Astrocyte of the cerebellum (primary cell): ENCODE measurements at regions not wholly inside any gene's neighbourhood (a gene's known extent, or its start where the extent isn't known, plus 50 kb on each side); places are given as distances from the start of the nearest gene placed in this dataset.

Experiments used
- DNase-seq: peaks from one replicate; pipeline ENCODE4 v3.0.0-alpha.2; 2011; ENCODE audit warnings: low read depth
- H3K4me3 ChIP-seq: 2 replicates; pipeline ENCODE4 v1.5.1; 2011; ENCODE audit warnings: mild to moderate bottlenecking, low read depth, low read length, moderate library complexity
- CTCF ChIP-seq: IDR thresholded peaks from 2 replicates; pipeline ENCODE4 v1.5.1; 2012; ENCODE audit warnings: low read length, low read depth, moderate library complexity, mild to moderate bottlenecking; ENCODE audit errors: missing control alignments
- in situ Hi-C: cut with HindIII; loops from 2 replicates; pipeline ENCODE4 v1.10.0; 2017; ENCODE audit warnings: low sequenced_read_pairs

- no peak for DNase-seq
- in situ Hi-C loops: no loop called here
- H3K4me3 ChIP-seq: no peak overlapping the region
- TF ChIP-seq CTCF: no peak
Observed at GRCh38 chr3:182315313-182315712, 478.0 kb upstream of the ATP11B start.

GRCh38 chr3:182323126-182323700, 470.1 kb upstream of the ATP11B start:
- TF ChIP-seq CTCF: no peak

DNA sequence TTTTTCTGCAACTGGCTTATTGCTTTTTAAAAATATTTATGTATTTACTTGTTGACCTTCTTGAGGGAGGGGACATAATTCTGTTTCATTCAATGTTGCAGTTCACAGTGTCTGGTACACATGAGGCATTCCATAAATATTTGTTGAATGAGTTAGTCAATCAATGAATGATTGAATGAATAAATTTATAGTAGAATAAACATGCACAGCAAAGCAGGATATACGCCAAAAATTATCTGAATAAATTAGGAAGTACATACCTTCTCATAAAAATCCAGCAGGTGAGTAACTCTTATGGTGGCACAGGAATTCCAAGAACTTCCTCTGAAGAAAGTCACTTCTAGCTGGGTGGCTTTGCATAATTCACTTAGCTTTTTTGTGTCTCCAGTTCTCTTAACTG, 469.4 kb upstream of the ATP11B start:
- TF ChIP-seq CTCF: no peak
- in situ Hi-C loops: no loop called here
- no peak for DNase-seq
- H3K4me3 ChIP-seq: no peak overlapping the region

More at GRCh38 chr3:182323126-182323700, 470.1 kb upstream of the ATP11B start:
- DNase-seq: no peak
- H3K4me3 ChIP-seq: no peak overlapping the region
- in situ Hi-C loops: no loop called here

GRCh38 chr3:182325213-182325950, 467.9 kb upstream of the ATP11B start:
- H3K4me3 ChIP-seq: no peak overlapping the region
- no peak for TF ChIP-seq CTCF
- DNase-seq: peak; percentile 38
- in situ Hi-C loops: no loop called here

- no peak for TF ChIP-seq CTCF
- peak; percentile 83 for DNase-seq
- in situ Hi-C loops: no loop called here
- no peak overlapping the region for H3K4me3 ChIP-seq
Observed at GRCh38 chr3:182327196-182327681, 466.1 kb upstream of the ATP11B start.

- H3K4me3 ChIP-seq: no peak overlapping the region
- no peak for DNase-seq
- TF ChIP-seq CTCF: no peak
- in situ Hi-C loops: no loop called here
Observed at GRCh38 chr3:182330646-182331045, 462.7 kb upstream of the ATP11B start.
